GM12878 (cell line): ENCODE measurements at regions not wholly inside any gene's neighbourhood (a gene's known extent, or its start where the extent isn't known, plus 50 kb on each side); places are given as distances from the start of the nearest gene placed in this dataset.

Experiments
- CHD2 ChIP-seq: IDR thresholded peaks from 2 replicates; pipeline ENCODE4 v1.6.1; 2011; ENCODE audit warnings: low read depth, low read length, improper control_type of control experiment, borderline replicate concordance
- EGR1 ChIP-seq, 2 experiments: IDR thresholded peaks; 1 replicate in 1 of 2; 2 replicates in 1 of 2; pipeline ENCODE4 v1.6.1; 2011 to 2012; ENCODE audit warnings: low read depth in 2 of 2, low read length in 2 of 2, borderline replicate concordance in 1 of 2, mild to moderate bottlenecking in 1 of 2, moderate library complexity in 1 of 2
- FOS ChIP-seq: IDR thresholded peaks from 3 replicates; pipeline ENCODE4 v1.6.1; 2011; ENCODE audit warnings: borderline replicate concordance; ENCODE audit not compliant: insufficient read length; ENCODE audit errors: extremely low read depth
- FOXM1 ChIP-seq: IDR thresholded peaks from 2 replicates; pipeline ENCODE4 v1.6.1; 2012; ENCODE audit warnings: low read depth, mild to moderate bottlenecking, inconsistent platforms, low read length, moderate library complexity
- RELB ChIP-seq: fragments of 450-650 bp; IDR thresholded peaks from 2 replicates; pipeline ENCODE4 v1.6.1; 2017; ENCODE audit warnings: low read depth, mild to moderate bottlenecking, moderate library complexity
- SMAD5 ChIP-seq: IDR thresholded peaks from 2 replicates; pipeline ENCODE4 v1.6.1; 2016; ENCODE audit warnings: antibody characterized with exemption, low read depth
- SPI1 ChIP-seq: IDR thresholded peaks from 2 replicates; pipeline ENCODE4 v1.6.1; 2011; ENCODE audit warnings: low read depth, mild to moderate bottlenecking, low read length, moderate library complexity, borderline replicate concordance; ENCODE audit not compliant: insufficient read depth
- TAF1 ChIP-seq: IDR thresholded peaks from 2 replicates; pipeline ENCODE4 v1.6.1; 2011; ENCODE audit warnings: mild to moderate bottlenecking, low read depth, low read length, borderline replicate concordance
- TBL1XR1 ChIP-seq: IDR thresholded peaks from 2 replicates; pipeline ENCODE4 v1.6.1; 2012; ENCODE audit warnings: low read depth, low read length, improper control_type of control experiment
- ZNF274 ChIP-seq: IDR thresholded peaks from one replicate; pipeline ENCODE4 v1.8.0; 2011; ENCODE audit not compliant: insufficient read length, insufficient read depth
- ZNF384 ChIP-seq: IDR thresholded peaks from 2 replicates; pipeline ENCODE4 v1.6.1; 2012; ENCODE audit warnings: low read depth, mild to moderate bottlenecking, low read length, improper control_type of control experiment, borderline replicate concordance
- ZSCAN29 ChIP-seq: fragments of 450-650 bp; IDR thresholded peaks from 2 replicates; pipeline ENCODE4 v1.6.1; 2017; ENCODE audit warnings: mild to moderate bottlenecking, moderate library complexity
- TF ChIP-seq, protein P1 (sequence below), 3 experiments: IDR thresholded peaks in 2 of 3; conservative IDR thresholded peaks in 1 of 3; 2 replicates each; pipeline ENCODE4 v1.5.1; 2011; ENCODE audit warnings: low read depth in 3 of 3, low read length in 3 of 3, mild to moderate bottlenecking in 3 of 3, control low read depth in 2 of 3, moderate library complexity in 2 of 3, inconsistent platforms in 1 of 3, mixed read lengths in 1 of 3; ENCODE audit not compliant: control insufficient read depth in 2 of 3, insufficient read depth in 1 of 3; ENCODE audit errors: extremely low read depth in 1 of 3

DNA sequence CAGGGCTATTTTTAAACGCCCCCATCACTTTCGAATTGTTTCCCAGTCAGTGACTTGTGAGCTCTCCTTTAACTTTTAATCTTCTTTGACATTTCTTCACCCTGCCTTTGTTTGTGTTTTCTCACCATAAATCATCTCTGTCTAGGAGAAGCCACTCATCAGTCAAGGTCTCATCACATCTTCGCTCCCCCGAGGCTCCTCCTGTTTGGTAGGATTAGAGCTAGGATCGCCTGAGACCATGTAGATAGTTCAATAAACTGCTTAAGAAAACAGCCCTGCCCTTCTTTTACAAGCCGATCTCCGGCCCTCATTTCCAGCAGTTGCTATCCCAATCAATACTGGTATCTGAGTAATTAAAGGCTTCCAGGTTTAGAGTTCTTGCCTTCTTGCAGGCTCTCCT lies 472.8 kb upstream of the ADARB2 start:
- TF ChIP-seq SPI1 (no peak), TAF1 (no peak), SMAD5 (no peak), FOS (no peak), RELB (no peak), FOXM1 (no peak), TBL1XR1 (no peak), ZSCAN29 (no peak), ZNF274 (no peak), CHD2 (no peak), ZNF384 (no peak), EGR1 (IDR thresholded peaks at IDR 0.05; ENCODE audit: borderline replicate concordance in 1 of 2, low read depth in 2 of 2, low read length in 2 of 2) (no peak)
- TF ChIP-seq, protein P1, sequence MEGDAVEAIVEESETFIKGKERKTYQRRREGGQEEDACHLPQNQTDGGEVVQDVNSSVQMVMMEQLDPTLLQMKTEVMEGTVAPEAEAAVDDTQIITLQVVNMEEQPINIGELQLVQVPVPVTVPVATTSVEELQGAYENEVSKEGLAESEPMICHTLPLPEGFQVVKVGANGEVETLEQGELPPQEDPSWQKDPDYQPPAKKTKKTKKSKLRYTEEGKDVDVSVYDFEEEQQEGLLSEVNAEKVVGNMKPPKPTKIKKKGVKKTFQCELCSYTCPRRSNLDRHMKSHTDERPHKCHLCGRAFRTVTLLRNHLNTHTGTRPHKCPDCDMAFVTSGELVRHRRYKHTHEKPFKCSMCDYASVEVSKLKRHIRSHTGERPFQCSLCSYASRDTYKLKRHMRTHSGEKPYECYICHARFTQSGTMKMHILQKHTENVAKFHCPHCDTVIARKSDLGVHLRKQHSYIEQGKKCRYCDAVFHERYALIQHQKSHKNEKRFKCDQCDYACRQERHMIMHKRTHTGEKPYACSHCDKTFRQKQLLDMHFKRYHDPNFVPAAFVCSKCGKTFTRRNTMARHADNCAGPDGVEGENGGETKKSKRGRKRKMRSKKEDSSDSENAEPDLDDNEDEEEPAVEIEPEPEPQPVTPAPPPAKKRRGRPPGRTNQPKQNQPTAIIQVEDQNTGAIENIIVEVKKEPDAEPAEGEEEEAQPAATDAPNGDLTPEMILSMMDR (IDR thresholded peaks at IDR 0.05 in 2 of 3, conservative IDR thresholded peaks at IDR 0.05 in 1 of 3; ENCODE audit: control insufficient read depth in 2 of 3, extremely low read depth in 1 of 3, insufficient read depth in 1 of 3, low read depth in 3 of 3, low read length in 3 of 3), result no peak
